Left hindlimb (tissue), 1 donor: ENCODE measurements at regions not wholly inside any gene's neighbourhood (a gene's known extent, or its start where the extent isn't known, plus 50 kb on each side); places are given as distances from the start of the nearest gene placed in this dataset.
"Not testable (repeated sequence)": the region's sequence is repeated elsewhere in the genome, so short reads cannot be mapped to it uniquely, and the experiment has no call there.

ENCODE experiments used
- DNase-seq: peaks from one replicate; pipeline ENCODE4 v3.0.0-alpha.2; 2018

DNA sequence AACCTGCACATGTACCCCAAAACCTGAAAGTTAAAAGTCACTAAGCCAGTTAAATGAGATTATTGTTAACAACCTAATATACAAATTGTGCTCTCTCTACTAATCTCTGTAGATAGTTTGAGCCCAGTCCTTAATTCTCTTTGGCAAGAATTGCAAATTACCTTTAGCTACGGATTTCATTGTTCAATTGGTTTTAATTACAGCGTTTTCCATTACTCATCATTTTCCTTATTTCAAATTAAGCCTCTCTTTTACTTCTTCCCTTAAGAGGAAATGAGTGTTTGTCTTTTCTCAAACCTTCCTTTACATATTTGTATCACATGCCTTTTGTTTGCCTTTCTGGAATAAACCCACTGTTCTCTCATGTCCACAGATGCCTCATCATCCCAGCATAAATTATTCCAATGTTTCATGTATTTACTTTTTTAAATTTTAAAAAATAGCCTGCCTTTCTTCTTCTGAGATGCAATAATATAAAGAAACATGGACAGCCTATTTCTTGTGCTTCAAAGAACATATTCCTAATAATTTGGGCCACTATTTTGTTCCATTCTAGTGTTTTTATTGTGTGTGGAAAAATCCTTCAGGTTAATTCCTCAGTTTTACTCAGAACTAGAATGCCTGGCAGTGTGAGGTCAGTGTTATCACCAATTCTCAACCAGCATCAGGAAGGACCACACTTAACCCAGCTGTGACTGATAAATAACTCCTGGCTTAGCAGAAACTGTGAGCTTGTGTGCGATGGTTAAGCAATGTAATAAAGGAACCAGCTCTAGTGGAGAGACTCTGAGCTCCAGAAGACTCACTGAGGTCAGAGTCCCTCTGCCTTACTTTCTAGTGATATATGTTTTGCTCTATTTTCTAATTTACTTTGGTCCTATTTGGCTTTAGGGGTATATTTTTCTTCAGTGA, 600.5 kb downstream of the LTN1 start:
- DNase-seq = no peak

DNA sequence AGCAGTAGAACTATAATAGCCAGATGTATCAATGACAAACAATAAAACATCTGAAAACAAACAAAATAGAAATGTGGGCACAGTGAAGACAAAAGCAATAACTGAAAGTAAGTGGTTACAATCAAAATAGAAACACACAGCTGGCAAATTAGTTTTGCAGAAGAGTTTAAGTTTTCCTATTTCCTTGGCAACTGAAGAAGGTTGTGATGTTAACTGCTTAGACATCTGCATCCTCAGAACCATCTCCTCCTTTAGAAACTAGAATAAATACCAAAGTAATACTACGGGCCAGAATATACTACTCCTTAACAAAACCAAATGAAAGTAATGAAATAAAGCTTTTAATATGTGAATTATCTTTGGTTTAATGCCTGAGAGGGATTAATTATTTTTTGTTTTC, 605.5 kb downstream of the LTN1 start:
- no peak for DNase-seq

DNA sequence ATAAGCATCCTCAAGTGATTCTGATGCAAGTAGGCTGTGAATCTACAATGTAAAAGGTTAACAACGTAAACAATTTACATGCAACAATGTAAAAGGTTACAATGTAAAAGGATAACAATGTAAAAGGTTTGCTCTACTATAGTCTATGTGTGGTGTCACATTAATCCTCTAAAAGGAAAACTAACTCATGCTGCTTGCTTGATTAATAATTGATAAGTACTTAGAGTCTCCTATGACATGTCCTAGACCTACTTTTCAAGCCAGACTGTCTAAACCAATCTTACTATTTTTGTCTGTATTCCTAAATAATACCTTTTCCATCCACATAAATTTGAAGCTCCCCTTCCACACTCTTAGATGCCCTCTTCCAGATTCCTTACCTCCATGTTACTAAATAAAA, 606.8 kb downstream of the LTN1 start:
- DNase-seq = no peak

DNA sequence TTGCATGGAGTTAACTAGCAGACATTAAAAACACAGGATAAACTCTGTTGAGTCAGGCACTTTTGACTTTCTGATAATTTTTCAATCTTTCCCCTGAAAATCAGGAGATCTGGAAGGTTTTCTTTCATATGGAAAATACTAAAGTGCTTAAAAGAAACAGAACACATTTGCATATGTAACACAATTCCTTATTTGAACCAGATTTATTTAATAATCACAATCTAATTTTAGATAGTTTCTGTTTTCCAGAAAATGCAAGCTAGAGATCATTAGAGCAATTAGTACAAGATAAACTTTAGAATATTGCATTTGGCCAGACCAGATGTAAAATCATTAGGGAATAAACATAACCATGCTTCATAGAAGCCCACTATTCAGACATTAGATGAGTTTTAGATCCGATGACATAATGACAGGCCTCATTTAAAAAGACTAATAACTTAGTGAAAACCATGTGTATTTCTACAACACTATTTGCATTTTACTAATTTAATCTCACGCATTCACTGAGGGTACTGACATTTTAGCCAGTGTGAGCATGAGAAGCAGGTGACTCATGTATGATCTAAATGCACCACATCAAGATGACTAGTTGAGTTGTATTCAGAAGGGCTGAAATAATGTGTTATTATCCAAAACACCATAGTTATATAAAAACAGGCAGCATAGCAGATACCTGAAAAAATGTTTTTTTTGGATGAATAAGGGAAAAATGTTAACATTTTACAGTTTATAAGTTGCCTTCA, 611.5 kb downstream of the LTN1 start:
- not testable (repeated sequence) for DNase-seq

DNA sequence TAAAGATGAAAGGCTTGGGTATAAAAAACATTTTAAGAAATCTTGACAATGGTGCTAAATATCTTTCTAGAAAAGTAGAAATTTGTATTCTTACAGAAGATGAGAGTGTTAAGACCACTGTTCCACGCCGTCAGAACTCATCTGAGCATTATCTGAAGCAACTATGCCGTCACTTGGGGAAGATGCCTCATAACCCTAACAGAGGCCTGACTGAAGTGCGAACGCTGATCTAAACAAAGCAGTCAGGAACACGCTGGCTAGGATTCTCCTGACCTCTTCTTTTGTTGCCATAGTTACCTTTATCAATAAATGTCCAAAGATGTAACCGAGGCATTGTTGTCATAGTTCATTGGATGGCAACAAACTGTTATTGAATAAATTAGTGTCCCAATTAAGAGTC, 612.4 kb downstream of the LTN1 start:
- DNase-seq = no peak

DNA sequence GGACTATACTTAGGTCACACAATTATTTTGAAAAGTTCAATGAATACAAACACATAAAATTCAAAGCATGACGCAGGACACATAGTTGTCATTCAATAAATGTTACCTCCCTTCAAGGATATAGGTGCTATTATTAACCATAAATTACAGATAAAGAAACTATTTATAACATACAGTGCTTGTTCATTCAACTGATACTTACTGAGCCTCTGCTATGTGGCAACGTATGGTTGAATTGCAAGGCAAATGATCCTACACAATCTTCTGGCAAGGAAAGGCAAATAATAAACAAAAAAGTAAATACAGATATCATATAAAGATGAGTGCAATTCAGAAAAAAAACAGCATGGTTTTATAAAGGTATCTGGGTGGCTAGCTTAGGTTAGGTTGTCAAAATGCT, 614.7 kb downstream of the LTN1 start:
- DNase-seq = no peak

DNA sequence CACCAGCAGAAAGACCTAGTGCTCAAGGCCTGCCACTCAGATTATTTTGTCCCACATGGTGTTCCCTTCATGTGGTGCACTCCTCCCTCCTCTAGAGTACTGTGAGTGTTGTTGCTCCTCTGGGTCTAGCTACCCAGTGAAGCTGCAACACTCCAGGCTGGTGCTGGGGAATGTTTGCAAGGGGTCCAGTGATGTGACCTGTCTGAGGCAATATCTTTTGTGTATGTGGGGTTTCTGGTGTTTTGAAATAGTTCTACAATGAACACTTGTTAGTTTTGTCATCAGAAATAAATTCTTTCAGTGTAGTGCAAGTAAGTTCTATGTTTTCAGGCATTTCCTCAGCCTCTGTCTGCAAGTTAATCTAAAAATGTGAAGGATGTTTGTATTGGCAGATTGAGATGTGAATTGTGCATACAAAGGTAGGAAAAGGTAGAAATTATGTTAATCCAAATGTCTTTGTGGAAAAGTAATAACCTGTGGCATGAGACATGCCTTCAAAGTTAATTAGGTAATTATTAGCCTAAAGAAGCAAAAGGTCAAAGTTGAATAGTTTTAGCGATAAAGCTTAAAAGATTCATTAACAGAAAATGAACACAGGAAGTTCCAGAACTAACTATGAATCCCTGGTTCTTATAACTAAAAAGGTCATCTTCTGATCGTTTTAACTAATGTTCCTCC, 616.8 kb downstream of the LTN1 start:
- no peak for DNase-seq

DNA sequence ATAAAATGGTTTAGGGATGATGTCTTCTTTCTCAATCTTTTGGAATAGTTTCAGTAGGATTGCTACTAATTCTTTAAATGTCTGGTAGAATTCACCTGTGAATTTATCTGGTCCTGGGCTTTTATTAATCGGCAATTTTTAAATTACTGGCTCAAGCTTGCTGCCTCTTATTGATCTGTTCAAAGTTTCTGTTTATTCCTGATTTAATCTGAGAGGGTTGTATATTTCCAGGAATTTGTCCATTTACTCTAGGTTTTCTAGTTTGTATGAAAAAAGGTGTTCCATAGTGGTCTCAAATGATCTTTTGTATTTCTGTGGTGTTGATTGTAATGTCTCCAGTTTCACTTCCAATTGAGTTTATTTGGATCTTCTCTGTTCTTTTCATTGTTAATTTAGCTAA, 617.8 kb downstream of the LTN1 start:
- no peak for DNase-seq

DNA sequence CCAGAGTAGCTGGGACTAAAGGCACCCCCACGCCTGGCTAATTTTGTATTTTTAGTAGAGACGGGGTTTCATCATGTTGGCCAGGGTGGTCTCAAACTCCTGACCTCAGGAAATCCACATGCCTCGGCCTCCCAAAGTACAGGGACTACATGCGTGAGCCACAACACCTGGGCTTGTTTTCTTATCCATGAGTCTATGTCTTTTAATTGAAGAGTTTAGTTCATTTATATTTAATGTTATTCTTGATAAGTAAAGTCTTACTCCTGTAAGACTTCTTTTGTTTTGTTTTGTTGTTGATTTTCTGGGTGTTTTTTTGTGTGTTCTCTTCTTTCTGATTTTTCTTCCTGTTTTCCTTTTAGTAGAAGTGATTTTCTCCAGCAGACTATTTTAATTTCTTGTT, 621.0 kb downstream of the LTN1 start:
- DNase-seq = no peak

DNA sequence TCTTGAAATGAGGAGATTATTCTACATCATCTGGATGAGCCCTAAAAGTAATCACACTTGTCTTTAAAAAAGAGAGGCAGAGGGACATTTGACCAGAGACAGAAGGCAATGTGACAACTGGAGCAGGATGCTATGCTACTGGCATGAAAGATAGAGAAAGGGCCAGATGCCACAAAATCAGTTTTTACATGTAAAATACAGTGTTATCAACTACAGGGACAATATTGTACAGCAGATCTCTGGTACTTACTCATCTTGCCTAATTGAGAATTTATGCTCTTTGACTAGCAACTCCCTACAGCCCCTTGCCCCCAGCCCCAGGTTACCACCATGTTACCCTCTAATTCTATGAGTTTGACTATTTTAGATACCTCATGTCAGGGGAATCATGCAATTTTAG, 633.4 kb downstream of the LTN1 start:
- DNase-seq = no peak

DNA sequence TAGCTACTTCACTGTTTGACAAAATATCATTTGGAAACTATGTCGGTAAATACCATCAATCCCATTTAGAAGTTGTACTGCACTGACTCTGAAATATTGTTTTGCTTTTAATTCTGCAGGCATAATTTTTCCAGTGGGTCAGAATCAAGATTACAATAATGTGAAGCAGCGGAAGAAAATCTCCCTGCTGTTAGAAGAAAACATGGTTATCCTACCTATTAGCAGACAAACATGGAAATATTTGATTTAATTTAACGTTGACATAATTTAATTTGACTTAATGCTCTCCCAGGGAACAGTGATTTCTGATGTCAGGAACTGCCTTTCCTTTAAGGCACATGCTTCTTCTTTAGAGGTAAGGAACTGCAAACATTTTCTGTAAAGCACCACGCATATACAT, 634.0 kb downstream of the LTN1 start:
- DNase-seq = no peak

DNA sequence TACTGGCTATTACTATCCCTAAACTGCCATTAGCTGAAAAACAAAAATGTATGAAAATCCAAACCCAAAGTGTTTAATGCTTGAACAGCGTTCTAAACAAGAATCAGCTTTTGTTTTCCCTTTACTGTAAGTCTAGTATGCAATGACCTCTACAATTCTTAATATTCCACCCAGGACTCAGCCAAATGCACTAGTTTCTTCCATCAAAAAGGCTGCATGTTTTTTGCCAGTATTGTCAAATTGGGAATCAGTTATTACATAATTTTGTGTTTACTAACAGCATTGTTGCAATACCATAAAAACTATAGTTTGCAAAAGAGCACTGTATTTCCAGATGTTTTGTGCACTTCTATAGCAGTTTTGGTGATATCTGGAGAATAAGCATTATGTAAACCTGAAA, 634.5 kb downstream of the LTN1 start:
- DNase-seq = no peak

DNA sequence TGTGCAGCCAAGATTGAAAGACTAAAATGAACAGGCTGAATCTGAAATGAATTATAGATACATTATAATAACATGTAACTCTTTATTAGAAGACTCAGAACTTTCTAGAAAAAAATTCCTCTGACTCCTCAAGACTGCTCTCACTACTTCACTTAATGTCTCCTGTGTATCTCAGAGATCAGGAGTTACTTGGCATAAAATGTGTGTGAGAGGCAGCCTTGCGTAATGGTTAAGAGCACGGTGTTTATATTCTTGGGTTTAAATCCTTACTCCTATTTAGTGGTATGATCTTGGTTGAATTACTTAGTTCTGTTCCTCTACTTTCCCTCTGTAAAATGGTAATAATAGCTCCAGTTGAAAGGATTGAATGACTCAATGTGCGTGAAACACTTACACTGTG, 634.9 kb downstream of the LTN1 start:
- DNase-seq = no peak

DNA sequence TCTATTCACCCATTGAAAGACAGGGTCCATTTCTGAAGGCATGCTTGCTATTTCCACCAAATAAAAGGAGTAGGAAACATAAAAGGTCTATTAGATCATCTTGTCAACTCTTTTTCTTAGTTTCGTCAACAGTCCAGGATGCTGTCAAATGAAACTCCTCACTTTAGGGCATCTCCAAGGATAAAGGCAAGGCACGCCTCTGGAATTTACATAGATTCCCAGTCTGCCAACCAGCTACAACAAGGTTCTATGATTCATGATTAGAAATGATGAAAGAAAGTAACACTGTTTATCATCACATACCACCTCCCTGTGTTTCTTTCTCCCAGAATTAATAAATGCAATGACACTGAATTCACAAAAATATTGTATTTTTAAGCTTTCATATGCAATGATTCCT, 636.3 kb downstream of the LTN1 start:
- DNase-seq = no peak

DNA sequence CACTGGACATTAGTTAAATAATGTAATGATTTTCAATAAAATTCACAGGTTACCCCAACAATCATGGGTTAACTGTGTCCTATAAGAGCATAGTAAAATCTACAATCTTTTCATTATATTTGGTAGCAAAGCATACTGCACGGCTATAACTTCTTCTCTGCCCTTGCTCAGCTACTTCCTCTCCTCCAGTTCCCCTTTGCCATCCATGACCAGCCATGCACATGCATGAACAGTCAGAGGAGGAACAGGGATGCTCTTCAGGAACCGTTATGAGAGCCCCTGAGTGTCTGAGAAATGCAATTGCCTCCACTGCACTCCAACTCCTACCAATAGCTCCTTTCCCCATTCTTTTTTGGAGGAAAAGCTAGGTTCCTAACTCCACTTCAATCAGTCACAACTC, 646.7 kb downstream of the LTN1 start:
- no peak for DNase-seq

DNA sequence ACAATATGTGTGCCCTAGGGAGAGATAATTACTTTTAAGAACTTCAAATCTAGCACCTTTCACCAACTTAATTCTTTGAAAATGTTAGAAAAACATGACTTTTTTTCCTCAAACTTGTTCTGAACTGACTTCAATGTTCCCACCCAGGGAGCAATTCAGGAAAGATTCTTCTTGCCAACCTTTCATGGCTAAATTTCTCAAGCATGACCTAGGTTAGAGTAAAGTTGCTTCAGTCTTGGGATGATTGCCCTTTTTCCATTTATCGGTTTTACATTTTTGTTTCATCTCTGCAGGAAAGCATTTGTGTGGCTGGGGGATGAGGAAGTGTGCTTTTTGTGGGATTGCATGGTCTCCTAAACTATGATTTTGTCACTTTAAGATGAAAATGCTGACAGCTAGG, 647.7 kb downstream of the LTN1 start:
- no peak for DNase-seq

DNA sequence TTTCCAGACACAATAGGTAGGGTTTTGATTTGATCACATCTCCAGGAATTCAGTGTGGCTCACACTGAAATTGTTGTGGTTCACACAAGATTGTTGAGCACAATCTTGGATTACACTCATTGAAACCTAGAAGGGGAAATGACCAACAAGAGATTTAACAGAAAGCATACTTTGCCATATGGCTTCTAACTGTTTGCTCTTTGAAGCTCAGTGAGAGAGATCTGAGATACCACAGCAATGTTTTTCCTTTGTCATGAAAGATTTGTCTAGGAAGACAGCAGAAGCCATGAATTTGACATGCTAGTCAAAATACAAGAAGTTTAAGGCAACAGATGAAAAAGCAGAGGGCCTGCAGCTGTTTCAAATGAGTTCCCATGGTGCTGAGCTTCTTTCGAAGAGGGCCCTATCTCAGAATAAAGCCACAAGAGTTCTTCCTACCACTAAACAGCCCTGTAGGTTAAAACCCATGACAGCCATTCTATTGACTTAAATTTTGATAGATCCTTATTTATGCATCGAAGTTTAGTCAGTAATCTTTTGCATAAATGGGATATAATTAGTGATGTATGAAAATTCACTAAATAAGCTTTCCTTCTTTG, 650.4 kb downstream of the LTN1 start:
- no peak for DNase-seq

DNA sequence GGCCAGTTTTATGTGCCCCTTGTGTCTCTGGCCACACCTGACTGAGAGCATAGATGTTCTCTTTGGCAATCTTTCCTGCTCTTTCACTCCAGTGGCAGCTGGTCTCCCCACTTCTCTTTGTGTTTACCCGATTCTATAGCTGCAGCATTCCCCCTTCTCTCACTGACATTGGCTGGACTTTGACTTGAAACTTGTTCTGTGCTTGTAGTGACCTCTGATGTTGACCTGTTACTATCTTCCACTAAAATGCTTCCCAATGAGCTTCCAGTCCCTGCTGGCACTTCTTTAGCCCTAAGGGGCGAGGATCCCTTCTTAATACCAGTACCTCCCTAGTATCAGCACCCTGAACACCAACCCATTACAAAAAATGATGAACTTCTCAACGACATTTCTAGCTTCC, 653.3 kb downstream of the LTN1 start:
- DNase-seq = no peak

DNA sequence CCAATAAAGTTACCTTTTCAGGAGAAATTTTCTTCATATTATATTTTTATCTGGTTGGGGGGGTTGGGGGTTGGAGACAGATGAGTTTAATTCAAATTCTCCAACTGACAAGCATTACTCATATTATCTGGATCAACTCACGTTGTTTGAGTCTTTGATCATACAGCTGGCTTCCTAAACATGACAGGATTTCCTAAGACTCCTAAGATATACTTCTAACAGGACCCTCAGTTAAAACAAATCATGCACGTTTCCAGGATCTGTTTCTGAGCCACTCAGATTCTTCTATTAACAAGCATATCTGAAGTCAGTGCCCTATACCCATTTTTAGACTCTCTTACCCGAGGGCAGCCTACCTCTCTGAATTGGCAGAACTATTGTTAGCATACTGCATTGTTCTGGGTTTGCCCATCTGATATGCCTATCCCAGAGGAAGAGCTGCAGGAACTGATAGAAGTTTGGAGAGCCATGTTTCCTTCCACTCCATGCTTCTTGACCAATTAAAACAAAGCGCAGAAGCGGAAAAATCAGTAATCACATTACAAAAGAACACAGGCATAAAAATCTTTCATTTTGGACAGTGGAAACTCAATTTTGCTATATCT, 653.9 kb downstream of the LTN1 start:
- no peak for DNase-seq

DNA sequence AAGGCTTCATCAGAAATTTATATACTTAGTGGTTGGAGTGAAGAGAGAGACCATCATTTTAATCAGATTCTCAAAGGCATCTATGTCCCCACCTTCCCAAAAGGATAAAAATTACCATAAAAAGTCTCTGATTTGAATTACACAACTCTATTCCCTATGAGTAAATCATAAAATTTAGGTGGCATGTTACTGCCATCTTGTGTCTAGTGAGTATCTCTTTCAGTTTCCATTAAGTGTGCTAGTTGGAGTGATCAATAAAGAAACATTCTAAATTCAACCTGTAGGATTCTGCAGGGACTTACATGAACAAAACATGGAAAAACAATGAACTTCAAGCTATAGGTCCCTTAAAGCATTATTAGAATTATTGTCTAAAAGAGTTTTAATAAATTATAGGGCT, 655.4 kb downstream of the LTN1 start:
- DNase-seq = no peak

DNA sequence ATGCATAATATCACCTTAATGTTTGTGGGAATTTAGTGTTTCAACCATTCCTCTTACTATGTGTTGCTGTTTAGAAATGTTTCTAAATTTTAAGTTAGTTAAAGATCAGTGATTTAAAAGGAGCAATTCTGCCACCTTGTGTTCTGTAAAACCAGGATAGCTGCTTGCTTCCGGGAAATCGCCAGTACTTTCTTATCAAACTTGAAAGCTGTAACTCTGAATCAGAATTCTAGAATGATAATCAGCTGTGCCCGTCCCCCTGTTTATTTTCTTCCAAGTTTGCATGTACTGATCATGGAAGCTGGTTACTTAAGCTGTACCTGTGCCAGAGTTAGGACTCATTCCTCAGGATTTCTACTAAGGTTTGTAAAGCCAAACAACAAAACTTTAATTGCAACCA, 656.4 kb downstream of the LTN1 start:
- peak; percentile 40 for DNase-seq

DNA sequence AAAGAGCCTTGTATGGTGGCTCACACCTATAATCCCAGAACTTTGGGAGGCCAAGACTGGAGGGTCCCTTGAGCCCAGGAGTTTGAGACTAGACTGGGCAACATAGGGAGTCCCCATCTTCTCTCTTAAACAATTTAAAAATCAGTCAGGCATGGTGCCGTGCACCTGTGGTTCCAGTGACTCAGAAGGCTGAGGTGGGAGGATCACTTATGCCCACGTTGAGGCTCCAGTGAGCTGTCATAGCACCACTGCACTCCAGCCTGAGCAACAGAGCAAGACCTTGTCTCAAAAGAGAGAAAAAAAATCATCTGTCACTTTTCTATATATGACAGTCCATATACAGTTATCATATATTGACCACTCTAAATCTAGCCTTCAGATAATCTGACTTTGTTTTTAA, 658.3 kb downstream of the LTN1 start:
- no peak for DNase-seq

DNA sequence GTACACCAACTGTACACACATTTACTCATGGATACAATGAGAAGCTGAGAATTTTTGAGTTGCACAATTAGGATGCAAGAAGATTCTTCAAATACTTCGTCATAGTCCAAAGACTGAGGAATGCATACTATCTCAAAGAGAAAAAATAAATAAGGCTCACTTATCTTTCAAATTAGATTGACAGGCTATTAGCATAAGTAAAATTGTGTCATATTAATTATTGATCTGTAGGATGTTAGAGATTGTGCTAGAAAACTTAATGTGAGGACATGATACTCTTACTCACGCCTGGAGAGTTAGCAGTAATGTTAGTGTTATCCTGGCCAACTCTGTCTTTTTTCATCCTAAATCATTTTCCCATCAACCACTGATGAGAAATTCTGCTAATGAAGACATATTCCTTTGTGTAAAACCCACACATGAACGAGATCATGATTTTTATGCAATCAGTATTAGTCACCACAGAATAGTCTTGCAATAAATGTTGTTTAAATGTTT, 659.0 kb downstream of the LTN1 start:
- no peak for DNase-seq
